ENCODE measurements at regions not wholly inside any gene's neighbourhood (a gene's known extent, or its start where the extent isn't known, plus 50 kb on each side); places are given as distances from the start of the nearest gene placed in this dataset.

GRCh38 chr3:26437678-26438077 lies 184.9 kb upstream of the LRRC3B start (continued):
- TF ChIP-seq PHF8 (conservative IDR thresholded peaks at IDR 0.05; ENCODE audit: low read depth, low read length) (no peak), SP4 (IDR thresholded peaks at IDR 0.05; ENCODE audit: low read length) (no peak)
